ENCODE measurements at regions not wholly inside any gene's neighbourhood (a gene's known extent, or its start where the extent isn't known, plus 50 kb on each side); places are given as distances from the start of the nearest gene placed in this dataset.

GRCh38 chr12:76260390-76260748 is 87.8 kb downstream of the BBS10 start:
- Histone ChIP-seq H3K9ac (peak overlapping the region; percentile 75), H4K20me1 (ENCODE audit: insufficient read depth) (no peaks in the 10 kb centered on the region), H3K4me3 (ENCODE audit: low read depth in 2 of 2, low read length in 1 of 2) (peak overlapping the region; percentile 31 to 62; a peak in 3 of 4 replicates), H3K9me3 (peaks cover 10% of the 10 kb centered on the region; the same call in 1 of the 2 replicates), H3K27me3 (ENCODE audit: insufficient read depth) (no peaks in the 10 kb centered on the region), H3F3A (replicated peaks; ENCODE audit: insufficient read depth) (peaks cover 47% of the 10 kb centered on the region), H2AFZ (ENCODE audit: low read depth) (peak overlapping the region; percentile 36; the same call in 1 of the 2 replicates), H3K9me2 (no peaks in the 10 kb centered on the region), H3K4me2 (peak overlapping the region; percentile 84), H3K79me2 (ENCODE audit: insufficient read depth) (peaks cover 52% of the 10 kb centered on the region), H3K4me1 (ENCODE audit: control insufficient read depth in 1 of 2, insufficient read depth in 2 of 2, low read depth in 1 of 2, low read length in 1 of 2) (peaks cover 0 to 25% of the 10 kb centered on the region in 2 experiments; a peak in 2 of 4 replicates), H3K36me3 (replicated peaks in 1 of 2; ENCODE audit: control insufficient read depth in 1 of 2, insufficient read depth in 2 of 2, low read length in 1 of 2) (peaks cover 0 to 12% of the 10 kb centered on the region in 2 experiments), H3K27ac (ENCODE audit: low read depth in 2 of 2, low read length in 1 of 2) (peak overlapping the region; percentile 75 to 93; a peak in 3 of 4 replicates)
- DNase-seq = no peak
- 81% methylated on average over 1 of the region's 1 CpG for WGBS (ENCODE audit: low lambda C conversion rate)
- no peak for TF ChIP-seq RXRA (IDR thresholded peaks at IDR 0.05; ENCODE audit: borderline replicate concordance, low read depth)
- ChIA-PET CTCF (no interaction called here), POLR2A (no interaction called here)

GRCh38 chr12:76259660-76260389 is 88.4 kb downstream of the BBS10 start:
- Histone ChIP-seq H3F3A (replicated peaks; ENCODE audit: insufficient read depth) (peaks cover 47% of the 10 kb centered on the region), H3K27ac (ENCODE audit: low read depth in 2 of 2, low read length in 1 of 2) (peak overlapping the region; percentile 75 to 93; a peak in 3 of 4 replicates), H3K4me1 (ENCODE audit: control insufficient read depth in 1 of 2, insufficient read depth in 2 of 2, low read depth in 1 of 2, low read length in 1 of 2) (peaks cover 0 to 25% of the 10 kb centered on the region in 2 experiments; a peak in 2 of 4 replicates), H3K79me2 (ENCODE audit: insufficient read depth) (peaks cover 47% of the 10 kb centered on the region), H3K27me3 (ENCODE audit: insufficient read depth) (no peaks in the 10 kb centered on the region), H3K9me3 (peaks cover 10% of the 10 kb centered on the region; the same call in 1 of the 2 replicates), H3K4me3 (ENCODE audit: low read depth in 2 of 2, low read length in 1 of 2) (peak overlapping the region; percentile 31 to 62; a peak in 3 of 4 replicates), H3K9me2 (no peaks in the 10 kb centered on the region), H2AFZ (ENCODE audit: low read depth) (peak overlapping the region; percentile 47; the same call in 1 of the 2 replicates), H3K36me3 (replicated peaks in 1 of 2; ENCODE audit: control insufficient read depth in 1 of 2, insufficient read depth in 2 of 2, low read length in 1 of 2) (peaks cover 0 to 12% of the 10 kb centered on the region in 2 experiments), H4K20me1 (ENCODE audit: insufficient read depth) (no peaks in the 10 kb centered on the region), H3K9ac (peak overlapping the region; percentile 75), H3K4me2 (peak overlapping the region; percentile 84)
- POLR2A ChIA-PET = no interaction called here
- DNase-seq = no peak
- WGBS (ENCODE audit: low lambda C conversion rate) = 35% methylated on average over 4 of the region's 4 CpGs
- CTCF ChIA-PET = no interaction called here
- TF ChIP-seq MXI1 (IDR thresholded peaks at IDR 0.05; ENCODE audit: low read depth, low read length) = no peak
- no peak for TF ChIP-seq RXRA (IDR thresholded peaks at IDR 0.05; ENCODE audit: borderline replicate concordance, low read depth)
- TF ChIP-seq RCOR1 (IDR thresholded peaks at IDR 0.05; ENCODE audit: low read length) = no peak
- TF ChIP-seq CHD2 (IDR thresholded peaks at IDR 0.05; ENCODE audit: low read length, partially characterized antibody) = no peak
- TF ChIP-seq MEF2A (IDR thresholded peaks at IDR 0.05; ENCODE audit: borderline replicate concordance, low read depth) = no peak
- TF ChIP-seq NRF1 (IDR thresholded peaks at IDR 0.05; ENCODE audit: low read depth, low read length) = no peak
- 0 out of 2 replicates have a peak, but pooled peaks have one; percentile 19 for TF ChIP-seq MAX (IDR thresholded peaks at IDR 0.05; ENCODE audit: low read depth)
- TF ChIP-seq EZH2phosphoT487 (IDR thresholded peaks at IDR 0.05; ENCODE audit: borderline replicate concordance, low read depth) = no peak
- TF ChIP-seq TAF1 (IDR thresholded peaks at IDR 0.05; ENCODE audit: borderline replicate concordance, low read depth, low read length) = no peak
- peak; percentile 63 for TF ChIP-seq NFIC (IDR thresholded peaks at IDR 0.05; ENCODE audit: borderline replicate concordance)
- no peak for TF ChIP-seq GATA2 (CRISPR knock-in tag; IDR thresholded peaks at IDR 0.05)
- peak; percentile 68 for TF ChIP-seq GABPA (IDR thresholded peaks at IDR 0.05; ENCODE audit: low read depth)
- no peak for TF ChIP-seq USF2 (IDR thresholded peaks at IDR 0.05; ENCODE audit: borderline replicate concordance, low read depth, low read length)
- peak; percentile 45 for TF ChIP-seq JUND (IDR thresholded peaks at IDR 0.05)
- no peak; the same call in 1 of the 2 replicates for TF ChIP-seq SIN3A (IDR thresholded peaks at IDR 0.05; ENCODE audit: borderline replicate concordance, low read depth, low read length)
- TF ChIP-seq TEAD4 (IDR thresholded peaks at IDR 0.05; ENCODE audit: borderline replicate concordance, insufficient read depth) = 0 out of 2 replicates have a peak, but pooled peaks have one; percentile 50
- peak in 1 of 2 experiments; percentile 54; a peak in 2 of 4 replicates for TF ChIP-seq EP300 (IDR thresholded peaks at IDR 0.05; ENCODE audit: borderline replicate concordance in 1 of 2, low read depth in 1 of 2, low read length in 1 of 2)
- no peak for TF ChIP-seq ZBTB33 (IDR thresholded peaks at IDR 0.05; ENCODE audit: borderline replicate concordance, low read depth)
- no peak for TF ChIP-seq RAD21 (IDR thresholded peaks at IDR 0.05; ENCODE audit: low read length)
- TF ChIP-seq FOXM1 (IDR thresholded peaks at IDR 0.05; ENCODE audit: low read depth) = no peak
- 0 out of 2 replicates have a peak, but pooled peaks have one; percentile 35 for TF ChIP-seq POLR2AphosphoS5 (IDR thresholded peaks at IDR 0.05; ENCODE audit: low read depth, low read length)
- TF ChIP-seq IRF3 (IDR thresholded peaks at IDR 0.05; ENCODE audit: low read depth, low read length) = no peak
- TF ChIP-seq ELF1 (IDR thresholded peaks at IDR 0.05) = peak; percentile 62
